ENCODE measurements at regions not wholly inside any gene's neighbourhood (a gene's known extent, or its start where the extent isn't known, plus 50 kb on each side); places are given as distances from the start of the nearest gene placed in this dataset.

GRCh38 chr10:29163746-29164145 is 125.1 kb upstream of the LYZL1 start:
- no peaks in the 10 kb centered on the region for H3K79me2 ChIP-seq (ENCODE audit: control insufficient read depth, insufficient read depth, low read length)
- SMC1A ChIA-PET (ENCODE audit: uncharacterized antibody, unreplicated experiment): no interaction called here
- in situ Hi-C loops (cut with MboI): no loop called here

GRCh38 chr10:29166713-29167112 is 122.2 kb upstream of the LYZL1 start:
- no peak overlapping the region for H3K4me3 ChIP-seq
- H3K36me3 ChIP-seq (ENCODE audit: control insufficient read depth in 2 of 2, insufficient read depth in 2 of 2, low read length in 1 of 2): no peaks in the 10 kb centered on the region
- no peaks in the 10 kb centered on the region for H3K27me3 ChIP-seq (replicated peaks in 1 of 2; ENCODE audit: control insufficient read depth in 2 of 2, insufficient read depth in 2 of 2, low read length in 1 of 2)
- no peak overlapping the region for H3K27ac ChIP-seq (ENCODE audit: control insufficient read depth, insufficient read depth)
- WGBS (ENCODE audit: insufficient coverage, insufficient replicate concordance, low lambda C conversion rate, missing lambda C conversion rate): 7% methylated on average over 4 of the region's 4 CpGs
- SMC1A ChIA-PET (ENCODE audit: uncharacterized antibody, unreplicated experiment): no interaction called here
- intact Hi-C loops (cut with micrococcal nuclease; ENCODE audit: unreplicated experiment) (no loop called here), in situ Hi-C loops (cut with MboI) (no loop called here)
- no peak for FAIRE-seq
- POLR2A ChIA-PET: no interaction called here
- no peak for ATAC-seq
- CTCF ChIA-PET: no interaction called here
- RAD21 ChIA-PET (ENCODE audit: unreplicated experiment): no interaction called here
- H3K9ac ChIP-seq (ENCODE audit: control insufficient read depth, insufficient read depth, low read length): no peak overlapping the region
- no peaks in the 10 kb centered on the region for H3K4me1 ChIP-seq (ENCODE audit: control insufficient read depth, insufficient read depth, low read length)
- BruUV-seq (replicated peaks): no TSS peak
- no peaks in the 10 kb centered on the region for H3K79me2 ChIP-seq (ENCODE audit: control insufficient read depth, insufficient read depth, low read length)
- no peaks in the 10 kb centered on the region for H3K9me3 ChIP-seq (replicated peaks; ENCODE audit: control insufficient read depth, insufficient read depth, low read length)
- no peak for DNase-seq (ENCODE audit: low read depth, low spot score)
- no peak overlapping the region for H2AFZ ChIP-seq (ENCODE audit: control insufficient read depth, low read depth, low read length)
- no peak overlapping the region for H3K4me2 ChIP-seq (ENCODE audit: control insufficient read depth, insufficient read depth)
- H4K20me1 ChIP-seq (ENCODE audit: control insufficient read depth, insufficient read depth): no peaks in the 10 kb centered on the region
- TF ChIP-seq TARDBP (IDR thresholded peaks at IDR 0.05; ENCODE audit: borderline replicate concordance) (no peak), ZNF217 (IDR thresholded peaks at IDR 0.05) (no peak), ASH2L (IDR thresholded peaks at IDR 0.05; ENCODE audit: borderline replicate concordance, low read depth) (no peak), RUNX3 (IDR thresholded peaks at IDR 0.05; ENCODE audit: low read length) (no peak), BCL3 (IDR thresholded peaks at IDR 0.05; ENCODE audit: borderline replicate concordance, insufficient read depth, low read depth, low read length, poor library complexity, severe bottlenecking) (no peak), MTA2 (IDR thresholded peaks at IDR 0.05; ENCODE audit: low read depth) (no peak), PBX3 (IDR thresholded peaks at IDR 0.05; ENCODE audit: insufficient replicate concordance, low read depth, low read length) (no peak), IRF4 (IDR thresholded peaks at IDR 0.05; ENCODE audit: low read depth, low read length) (no peak), WRNIP1 (IDR thresholded peaks at IDR 0.05; ENCODE audit: borderline replicate concordance, low read depth, low read length) (no peak)

More at GRCh38 chr10:29163746-29164145, 125.1 kb upstream of the LYZL1 start:
- BruUV-seq (replicated peaks): no TSS peak
- ChIA-PET RAD21 (ENCODE audit: unreplicated experiment) (no interaction called here), CTCF (no interaction called here), POLR2A (no interaction called here)
- ATAC-seq (no peak), FAIRE-seq (no peak), DNase-seq (ENCODE audit: low read depth, low spot score) (no peak)
- no peak overlapping the region for H3K27ac ChIP-seq (ENCODE audit: control insufficient read depth, insufficient read depth)
- no peaks in the 10 kb centered on the region; a peak in 1 of 4 replicates for H3K27me3 ChIP-seq (replicated peaks in 1 of 2; ENCODE audit: control insufficient read depth in 2 of 2, insufficient read depth in 2 of 2, low read length in 1 of 2)
- H2AFZ ChIP-seq (ENCODE audit: control insufficient read depth, low read depth, low read length): no peak overlapping the region
- WGBS (ENCODE audit: insufficient coverage, insufficient replicate concordance, low lambda C conversion rate, missing lambda C conversion rate): 14% methylated on average over 2 of the region's 2 CpGs
- H3K9me3 ChIP-seq (replicated peaks; ENCODE audit: control insufficient read depth, insufficient read depth, low read length): no peaks in the 10 kb centered on the region
- no peak overlapping the region for H3K4me3 ChIP-seq
- no peaks in the 10 kb centered on the region for H3K36me3 ChIP-seq (ENCODE audit: control insufficient read depth in 2 of 2, insufficient read depth in 2 of 2, low read length in 1 of 2)
- no peak for TF ChIP-seq STAT3 (IDR thresholded peaks at IDR 0.05; ENCODE audit: low read depth, low read length)
- no peak for TF ChIP-seq MEF2B (IDR thresholded peaks at IDR 0.05; ENCODE audit: partially characterized antibody, poor library complexity, severe bottlenecking)
- no peak for TF ChIP-seq MYB (IDR thresholded peaks at IDR 0.05; ENCODE audit: borderline replicate concordance, low read depth, low read length)
- no peak for TF ChIP-seq PBX3 (IDR thresholded peaks at IDR 0.05; ENCODE audit: insufficient replicate concordance, low read depth, low read length)
- no peak for TF ChIP-seq ZNF217 (IDR thresholded peaks at IDR 0.05)
- no peak for TF ChIP-seq SREBF2 (IDR thresholded peaks at IDR 0.05; ENCODE audit: low read length)
- no peak for TF ChIP-seq RBBP5 (conservative IDR thresholded peaks at IDR 0.05)
- H3K4me1 ChIP-seq (ENCODE audit: control insufficient read depth, insufficient read depth, low read length): no peaks in the 10 kb centered on the region
- intact Hi-C loops (cut with micrococcal nuclease; ENCODE audit: unreplicated experiment): no loop called here
- no peak overlapping the region for H3K4me2 ChIP-seq (ENCODE audit: control insufficient read depth, insufficient read depth)
- H4K20me1 ChIP-seq (ENCODE audit: control insufficient read depth, insufficient read depth): no peaks in the 10 kb centered on the region
- no peak overlapping the region for H3K9ac ChIP-seq (ENCODE audit: control insufficient read depth, insufficient read depth, low read length)

All from GM12878 (cell line).